Cardiac fibroblast (primary cell): ENCODE measurements at regions not wholly inside any gene's neighbourhood (a gene's known extent, or its start where the extent isn't known, plus 50 kb on each side); places are given as distances from the start of the nearest gene placed in this dataset.

ENCODE experiments used
- DNase-seq, 2 donors: peaks; one replicate each; pipeline versions ENCODE4 v3.0.0 to v3.0.0-alpha.2; 2010; ENCODE audit warnings: low read depth in 2 of 2
- H3K4me3 ChIP-seq, 2 donors: replicated peaks in 1 of 2; 1 replicate in 1 of 2; 2 replicates in 1 of 2; pipeline ENCODE4 v1.5.1; 2011; ENCODE audit warnings: low read depth in 2 of 2, low read length in 2 of 2, mild to moderate bottlenecking in 2 of 2, moderate library complexity in 1 of 2
- CTCF ChIP-seq: IDR thresholded peaks from one replicate; pipeline ENCODE4 v1.5.1; 2011; ENCODE audit warnings: low read depth, mild to moderate bottlenecking, low read length, inconsistent platforms

DNA sequence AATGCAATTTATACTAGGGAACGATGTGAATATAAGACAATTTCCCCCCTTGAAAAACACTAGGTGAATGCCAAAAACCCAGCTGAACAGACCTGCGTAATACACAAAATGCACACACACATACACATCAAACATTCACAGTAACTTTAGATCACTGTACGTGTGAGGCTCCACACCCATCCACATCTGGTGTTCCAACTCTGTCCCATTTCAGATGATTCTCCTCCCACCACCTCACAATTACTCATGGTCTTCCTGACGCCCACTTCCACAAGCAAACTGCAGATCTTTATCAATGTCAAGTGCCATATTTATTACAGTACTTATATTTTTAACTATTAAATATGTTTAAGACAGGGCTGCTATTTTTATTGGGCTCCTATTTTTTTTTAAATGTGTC, 57.8 kb upstream of the TENM4 start:
- TF ChIP-seq CTCF: no peak
- DNase-seq: no peak
- H3K4me3 ChIP-seq: no peak overlapping the region

- peak; percentile 89 for TF ChIP-seq CTCF
- H3K4me3 ChIP-seq: no peak overlapping the region
- DNase-seq: peak; percentile 67 to 73
Observed at GRCh38 chr11:79493555-79494171, 52.8 kb upstream of the TENM4 start.

DNA sequence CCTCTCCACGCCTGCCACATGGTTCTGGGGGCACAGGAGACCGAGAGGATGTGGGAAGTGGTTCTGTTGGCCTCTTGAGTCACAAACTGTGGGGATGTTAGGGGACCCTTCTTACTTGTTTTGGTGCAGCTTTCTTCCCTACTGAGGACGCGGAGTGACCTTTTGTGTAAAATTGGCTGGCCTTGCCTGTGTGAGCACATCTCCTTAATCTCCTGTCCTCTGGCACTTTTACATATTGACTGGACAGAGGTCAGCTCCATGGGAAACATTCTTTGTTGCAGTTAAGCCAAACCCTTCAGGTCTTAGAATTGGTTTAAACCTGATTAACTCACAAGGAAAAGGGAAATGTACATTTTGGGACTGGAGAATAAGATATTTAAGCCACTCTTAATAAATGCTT, 51.2 kb upstream of the TENM4 start:
- DNase-seq: no peak
- H3K4me3 ChIP-seq: no peak overlapping the region
- TF ChIP-seq CTCF: no peak
